ENCODE measurements at regions not wholly inside any gene's neighbourhood (a gene's known extent, or its start where the extent isn't known, plus 50 kb on each side); places are given as distances from the start of the nearest gene placed in this dataset.

- H3K9me3 Mint-ChIP-seq (ENCODE audit: low read depth), result no peaks in the 10 kb centered on the region
- DNase-seq (ENCODE audit: low spot score), result no peak
- H3K4me1 Mint-ChIP-seq (ENCODE audit: low read depth), result peaks cover 12% of the 10 kb centered on the region
- H3K27ac Mint-ChIP-seq (ENCODE audit: unreplicated experiment), result no peak overlapping the region
- H3K4me3 Mint-ChIP-seq (ENCODE audit: unreplicated experiment), result no peak overlapping the region
- TF ChIP-seq, protein P1, sequence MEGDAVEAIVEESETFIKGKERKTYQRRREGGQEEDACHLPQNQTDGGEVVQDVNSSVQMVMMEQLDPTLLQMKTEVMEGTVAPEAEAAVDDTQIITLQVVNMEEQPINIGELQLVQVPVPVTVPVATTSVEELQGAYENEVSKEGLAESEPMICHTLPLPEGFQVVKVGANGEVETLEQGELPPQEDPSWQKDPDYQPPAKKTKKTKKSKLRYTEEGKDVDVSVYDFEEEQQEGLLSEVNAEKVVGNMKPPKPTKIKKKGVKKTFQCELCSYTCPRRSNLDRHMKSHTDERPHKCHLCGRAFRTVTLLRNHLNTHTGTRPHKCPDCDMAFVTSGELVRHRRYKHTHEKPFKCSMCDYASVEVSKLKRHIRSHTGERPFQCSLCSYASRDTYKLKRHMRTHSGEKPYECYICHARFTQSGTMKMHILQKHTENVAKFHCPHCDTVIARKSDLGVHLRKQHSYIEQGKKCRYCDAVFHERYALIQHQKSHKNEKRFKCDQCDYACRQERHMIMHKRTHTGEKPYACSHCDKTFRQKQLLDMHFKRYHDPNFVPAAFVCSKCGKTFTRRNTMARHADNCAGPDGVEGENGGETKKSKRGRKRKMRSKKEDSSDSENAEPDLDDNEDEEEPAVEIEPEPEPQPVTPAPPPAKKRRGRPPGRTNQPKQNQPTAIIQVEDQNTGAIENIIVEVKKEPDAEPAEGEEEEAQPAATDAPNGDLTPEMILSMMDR (IDR thresholded peaks at IDR 0.05), result no peak
- peaks cover 12% of the 10 kb centered on the region for H3K27me3 Mint-ChIP-seq (ENCODE audit: low read depth)
- no peaks in the 10 kb centered on the region for H3K36me3 Mint-ChIP-seq (ENCODE audit: low read depth)
These were observed 239.1 kb upstream of the PWP1 start for GRCh38 chr12:107446476-107446875.

- TF ChIP-seq, protein P1 (IDR thresholded peaks at IDR 0.05), result no peak
- DNase-seq (ENCODE audit: low spot score), result peak; percentile 8
- H3K36me3 Mint-ChIP-seq (ENCODE audit: low read depth), result no peaks in the 10 kb centered on the region
- peaks cover 14% of the 10 kb centered on the region for H3K27me3 Mint-ChIP-seq (ENCODE audit: low read depth)
- no peak overlapping the region for H3K27ac Mint-ChIP-seq (ENCODE audit: unreplicated experiment)
- H3K4me1 Mint-ChIP-seq (ENCODE audit: low read depth), result peaks cover 5% of the 10 kb centered on the region
- no peak overlapping the region for H3K4me3 Mint-ChIP-seq (ENCODE audit: unreplicated experiment)
- no peaks in the 10 kb centered on the region for H3K9me3 Mint-ChIP-seq (ENCODE audit: low read depth)
These were observed 238.3 kb upstream of the PWP1 start for GRCh38 chr12:107447336-107447735.

DNA sequence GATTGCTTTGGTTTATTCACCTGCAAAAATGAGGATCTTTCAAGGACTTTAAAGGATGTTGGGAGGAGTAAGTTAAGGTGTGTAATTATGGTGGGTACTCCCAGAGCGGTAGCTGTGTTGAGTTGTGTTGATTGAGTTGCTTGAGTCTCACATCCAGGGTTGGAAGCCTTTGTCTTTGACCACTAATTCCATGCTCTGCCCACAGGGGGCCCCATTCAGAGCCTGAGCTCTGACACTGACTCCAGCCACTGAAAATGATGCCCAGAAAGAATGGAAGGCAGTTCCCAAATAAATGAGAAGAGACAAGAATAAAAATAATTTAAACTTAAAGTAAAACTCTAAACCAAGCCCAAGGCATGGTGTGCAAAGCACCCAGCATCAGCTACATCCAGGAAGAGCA is 237.4 kb upstream of the PWP1 start:
- no peak overlapping the region for H3K27ac Mint-ChIP-seq (ENCODE audit: unreplicated experiment)
- H3K9me3 Mint-ChIP-seq (ENCODE audit: low read depth), result no peaks in the 10 kb centered on the region
- TF ChIP-seq, protein P1 (IDR thresholded peaks at IDR 0.05), result peak; percentile 40
- H3K4me3 Mint-ChIP-seq (ENCODE audit: unreplicated experiment), result no peak overlapping the region
- peaks cover 14% of the 10 kb centered on the region for H3K27me3 Mint-ChIP-seq (ENCODE audit: low read depth)
- H3K36me3 Mint-ChIP-seq (ENCODE audit: low read depth), result no peaks in the 10 kb centered on the region
- DNase-seq (ENCODE audit: low spot score), result peak; percentile 5
- H3K4me1 Mint-ChIP-seq (ENCODE audit: low read depth), result peaks cover 4% of the 10 kb centered on the region

GRCh38 chr12:107449891-107450290 is 235.7 kb upstream of the PWP1 start:
- no peaks in the 10 kb centered on the region for H3K36me3 Mint-ChIP-seq (ENCODE audit: low read depth)
- TF ChIP-seq, protein P1 (IDR thresholded peaks at IDR 0.05), result no peak
- no peak overlapping the region for H3K27ac Mint-ChIP-seq (ENCODE audit: unreplicated experiment)
- H3K4me3 Mint-ChIP-seq (ENCODE audit: unreplicated experiment), result no peak overlapping the region
- no peaks in the 10 kb centered on the region for H3K9me3 Mint-ChIP-seq (ENCODE audit: low read depth)
- H3K4me1 Mint-ChIP-seq (ENCODE audit: low read depth), result peaks cover 4% of the 10 kb centered on the region
- no peak for DNase-seq (ENCODE audit: low spot score)
- H3K27me3 Mint-ChIP-seq (ENCODE audit: low read depth), result peaks cover 14% of the 10 kb centered on the region

DNA sequence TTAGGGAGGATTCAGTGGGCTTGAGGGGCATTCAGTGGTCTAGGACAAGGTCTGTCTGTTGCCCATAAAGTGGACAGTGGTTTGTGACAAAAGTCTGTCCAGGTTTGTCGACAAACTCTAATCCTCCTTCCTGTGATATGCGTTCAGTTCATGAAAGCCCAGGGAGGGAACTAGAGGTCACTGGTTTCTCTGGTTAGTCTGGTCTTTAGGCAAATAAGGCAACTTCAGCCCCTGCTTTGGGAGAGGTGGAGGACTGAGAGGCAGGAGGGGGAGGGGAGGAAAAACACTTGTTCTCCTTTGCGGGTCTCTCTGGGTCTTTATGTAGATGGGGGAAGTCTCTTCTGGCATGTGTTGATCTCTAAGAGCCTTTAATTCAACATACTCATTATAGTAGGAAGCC is 235.1 kb upstream of the PWP1 start:
- peaks cover 4% of the 10 kb centered on the region for H3K4me1 Mint-ChIP-seq (ENCODE audit: low read depth)
- H3K4me3 Mint-ChIP-seq (ENCODE audit: unreplicated experiment), result no peak overlapping the region
- TF ChIP-seq, protein P1 (IDR thresholded peaks at IDR 0.05), result no peak
- H3K27ac Mint-ChIP-seq (ENCODE audit: unreplicated experiment), result no peak overlapping the region
- DNase-seq (ENCODE audit: low spot score), result peak; percentile 1
- peaks cover 16% of the 10 kb centered on the region for H3K27me3 Mint-ChIP-seq (ENCODE audit: low read depth)
- no peaks in the 10 kb centered on the region for H3K36me3 Mint-ChIP-seq (ENCODE audit: low read depth)
- no peaks in the 10 kb centered on the region for H3K9me3 Mint-ChIP-seq (ENCODE audit: low read depth)

All from chondrocyte (in vitro differentiated cells).